HG03025 (cell line): ENCODE measurements at regions not wholly inside any gene's neighbourhood (a gene's known extent, or its start where the extent isn't known, plus 50 kb on each side); places are given as distances from the start of the nearest gene placed in this dataset.

ENCODE experiments used
- ATAC-seq: cut with Tn5 transposase; IDR thresholded peaks from one replicate; pipeline ENCODE4 v1.9.1; 2021; ENCODE audit warnings: mild to moderate bottlenecking, moderate library complexity; ENCODE audit not compliant: unreplicated experiment, low FRiP score

GRCh38 chr1:57712846-57713245 lies 289.0 kb upstream of the DAB1 start:
- ATAC-seq = no peak

- no peak for ATAC-seq
These were observed 287.5 kb upstream of the DAB1 start for GRCh38 chr1:57711326-57711725.

- ATAC-seq = no peak
These were observed 283.8 kb upstream of the DAB1 start for GRCh38 chr1:57707631-57708030.

GRCh38 chr1:57704811-57705210 lies 281.0 kb upstream of the DAB1 start:
- ATAC-seq = no peak

GRCh38 chr1:57704231-57704630 lies 280.4 kb upstream of the DAB1 start:
- ATAC-seq = no peak

- ATAC-seq = no peak
These were observed 273.0 kb upstream of the DAB1 start for GRCh38 chr1:57696904-57697303.

GRCh38 chr1:57696043-57696442 lies 272.2 kb upstream of the DAB1 start:
- ATAC-seq = no peak

GRCh38 chr1:57686306-57686705 lies 262.4 kb upstream of the DAB1 start:
- no peak for ATAC-seq

GRCh38 chr1:57683037-57683942 lies 259.4 kb upstream of the DAB1 start:
- no peak for ATAC-seq

GRCh38 chr1:57678138-57678537 lies 254.3 kb upstream of the DAB1 start:
- ATAC-seq = no peak

GRCh38 chr1:57675776-57676175 lies 251.9 kb upstream of the DAB1 start:
- no peak for ATAC-seq

- no peak for ATAC-seq
These were observed 250.9 kb upstream of the DAB1 start for GRCh38 chr1:57674801-57675200.

GRCh38 chr1:57672346-57673140 lies 248.7 kb upstream of the DAB1 start:
- no peak for ATAC-seq

GRCh38 chr1:57671750-57672149 lies 247.9 kb upstream of the DAB1 start:
- ATAC-seq = no peak

GRCh38 chr1:57659804-57660203 lies 235.9 kb upstream of the DAB1 start:
- no peak for ATAC-seq

- no peak for ATAC-seq
These were observed 231.3 kb upstream of the DAB1 start for GRCh38 chr1:57655161-57655560.

- ATAC-seq = no peak
These were observed 220.8 kb upstream of the DAB1 start for GRCh38 chr1:57644667-57645066.

GRCh38 chr1:57638239-57638638 lies 214.4 kb upstream of the DAB1 start:
- ATAC-seq = no peak

GRCh38 chr1:57637155-57637554 lies 213.3 kb upstream of the DAB1 start:
- ATAC-seq = no peak

- no peak for ATAC-seq
These were observed 210.0 kb upstream of the DAB1 start for GRCh38 chr1:57633881-57634280.

- ATAC-seq = no peak
These were observed 209.2 kb upstream of the DAB1 start for GRCh38 chr1:57633056-57633455.

- no peak for ATAC-seq
These were observed 208.5 kb upstream of the DAB1 start for GRCh38 chr1:57632401-57632800.
